Activated CD8-positive, alpha-beta memory T cell treated with anti-CD3 and anti-CD28 coated beads for 36 hours (primary cell): ENCODE measurements at regions not wholly inside any gene's neighbourhood (a gene's known extent, or its start where the extent isn't known, plus 50 kb on each side); places are given as distances from the start of the nearest gene placed in this dataset.
"Not testable (repeated sequence)": the region's sequence is repeated elsewhere in the genome, so short reads cannot be mapped to it uniquely, and the experiment has no call there.

ENCODE experiments used
- CTCF ChIA-PET: fragments of 350-600 bp; sonication (Branson Sonifier 250); formaldehyde crosslinking; loops from one replicate; lab custom pipeline; 2021; ENCODE audit warnings: antibody characterized with exemption; lab: Charles Lee
- POLR2A ChIA-PET: fragments of 350-600 bp; sonication (Branson Sonifier 250); formaldehyde crosslinking; loops from one replicate; lab custom pipeline; 2021; ENCODE audit warnings: antibody characterized with exemption; lab: Charles Lee

GRCh38 chr20:1827974-1828785 is 67.0 kb upstream of the SIRPA start:
- POLR2A ChIA-PET: no interaction called here
- CTCF ChIA-PET: no interaction called here

- POLR2A ChIA-PET: no interaction called here
- CTCF ChIA-PET: no interaction called here
Measured at GRCh38 chr20:1827510-1827973, 67.7 kb upstream of the SIRPA start.

GRCh38 chr20:1825938-1826445 is 69.2 kb upstream of the SIRPA start:
- ChIA-PET POLR2A (no interaction called here), CTCF (no interaction called here)

- POLR2A ChIA-PET: no interaction called here
- CTCF ChIA-PET: no interaction called here
Measured at GRCh38 chr20:1825507-1825906, 69.7 kb upstream of the SIRPA start.

- CTCF ChIA-PET: no interaction called here
- POLR2A ChIA-PET: no interaction called here
Measured at GRCh38 chr20:1824834-1825233, 70.4 kb upstream of the SIRPA start.

- ChIA-PET CTCF (no interaction called here), POLR2A (no interaction called here)
Measured at GRCh38 chr20:1824181-1824580, 71.0 kb upstream of the SIRPA start.

- ChIA-PET CTCF (no interaction called here), POLR2A (no interaction called here)
Measured at GRCh38 chr20:1823450-1823844, 71.8 kb upstream of the SIRPA start.

- POLR2A ChIA-PET: no interaction called here
- CTCF ChIA-PET: no interaction called here
Measured at GRCh38 chr20:1822564-1823449, 72.4 kb upstream of the SIRPA start.

GRCh38 chr20:1820138-1821079 is 74.8 kb upstream of the SIRPA start:
- POLR2A ChIA-PET: no interaction called here
- CTCF ChIA-PET: interaction anchor here (1.3 kb wide), 1 partner anchor 43 kb away, joined by 3 read pairs; no protein-coding TSS in a partner anchor

- ChIA-PET CTCF (interaction anchor here (1.3 kb wide), 1 partner anchor 43 kb away, joined by 3 read pairs; no protein-coding TSS in a partner anchor), POLR2A (no interaction called here)
Measured at GRCh38 chr20:1819311-1820137, 75.7 kb upstream of the SIRPA start.

GRCh38 chr20:1818895-1819294 is 76.3 kb upstream of the SIRPA start:
- ChIA-PET CTCF (interaction anchor here (1.3 kb wide), 1 partner anchor 42 kb away, joined by 3 read pairs; no protein-coding TSS in a partner anchor), POLR2A (no interaction called here)

- CTCF ChIA-PET: no interaction called here
- POLR2A ChIA-PET: no interaction called here
Measured at GRCh38 chr20:1818247-1818840, 76.9 kb upstream of the SIRPA start.

- POLR2A ChIA-PET: no interaction called here
- CTCF ChIA-PET: no interaction called here
Measured at GRCh38 chr20:1817577-1818211, 77.5 kb upstream of the SIRPA start.

- ChIA-PET CTCF (no interaction called here), POLR2A (no interaction called here)
Measured at GRCh38 chr20:1816384-1817381, 78.5 kb upstream of the SIRPA start.

- ChIA-PET CTCF (no interaction called here), POLR2A (no interaction called here)
Measured at GRCh38 chr20:1815502-1816085, 79.6 kb upstream of the SIRPA start.

- CTCF ChIA-PET, POLR2A ChIA-PET: not testable (repeated sequence)
Measured at GRCh38 chr20:1814861-1815260, 80.3 kb upstream of the SIRPA start.
